IMR-90 (cell line): ENCODE measurements at regions not wholly inside any gene's neighbourhood (a gene's known extent, or its start where the extent isn't known, plus 50 kb on each side); places are given as distances from the start of the nearest gene placed in this dataset.
"Not testable (repeated sequence)": the region's sequence is repeated elsewhere in the genome, so short reads cannot be mapped to it uniquely, and the experiment has no call there.

ENCODE experiments used
- ATAC-seq: fragments of 200-7000 bp; cut with Tn5 transposase; 2 replicates; pipeline ENCODE4 v1.9.1; 2020; ENCODE audit warnings: low read depth, mild to moderate bottlenecking, moderate library complexity
- BruUV-seq: library from RNA; stranded (reverse); fragments of 400-500 nt; replicated peaks from 2 replicates; lab custom pipeline; 2021; lab: Mats Ljungman, UMichigan
- CTCF ChIA-PET: fragments of 300-600 bp; formaldehyde crosslinking; extraction: SDS; loops from one replicate; lab custom pipeline; 2021; ENCODE audit warnings: antibody characterized with exemption; lab: Yijun Ruan, JAX
- POLR2A ChIA-PET: fragments of 300-600 bp; sonication (Branson Sonifier 250); formaldehyde crosslinking; loops from one replicate; lab custom pipeline; 2022; ENCODE audit warnings: antibody characterized with exemption; ENCODE audit not compliant: unreplicated experiment; lab: Charles Lee
- DNase-seq: peaks from one replicate; pipeline ENCODE4 v3.0.0; 2013
- H2AFZ ChIP-seq: replicated peaks from 2 replicates; pipeline ENCODE3; 2013; ENCODE audit warnings: low read length, mild to moderate bottlenecking; ENCODE audit not compliant: poor library complexity
- H2AK5ac ChIP-seq: 2 replicates; pipeline ENCODE4 v1.6.1; 2013; ENCODE audit warnings: low read depth, low read length, inconsistent platforms
- H2AK9ac ChIP-seq: replicated peaks from 2 replicates; pipeline ENCODE3; 2013; ENCODE audit warnings: mild to moderate bottlenecking, low read depth, low read length, moderate library complexity; ENCODE audit not compliant: poor library complexity
- H2BK120ac ChIP-seq: 2 replicates; pipeline ENCODE4 v1.6.1; 2013; ENCODE audit warnings: low read depth, low read length, inconsistent platforms
- H2BK15ac ChIP-seq: 3 replicates; pipeline ENCODE4 v1.6.1; 2013; ENCODE audit warnings: low read depth, low read length, inconsistent platforms
- H2BK20ac ChIP-seq: 2 replicates; pipeline ENCODE4 v1.6.1; 2013; ENCODE audit warnings: low read depth, mild to moderate bottlenecking, inconsistent platforms, low read length, moderate library complexity
- H2BK5ac ChIP-seq: 2 replicates; pipeline ENCODE4 v1.6.1; 2013; ENCODE audit warnings: mild to moderate bottlenecking, low read depth, low read length, inconsistent platforms; ENCODE audit not compliant: poor library complexity, severe bottlenecking
- H3K14ac ChIP-seq: replicated peaks from 2 replicates; pipeline ENCODE4 v1.6.1; 2013; ENCODE audit warnings: low read depth, low read length, inconsistent platforms
- H3K18ac ChIP-seq: 2 replicates; pipeline ENCODE4 v1.6.1; 2013; ENCODE audit warnings: low read depth, low read length, control low read depth
- H3K23ac ChIP-seq: 2 replicates; pipeline ENCODE4 v1.6.1; 2013; ENCODE audit warnings: low read depth, low read length, inconsistent platforms
- H3K27ac ChIP-seq: 2 replicates; pipeline ENCODE4 v1.5.1; 2013; ENCODE audit warnings: mild to moderate bottlenecking, control low read depth, low read length; ENCODE audit not compliant: insufficient read depth
- H3K27me3 ChIP-seq: 2 replicates; pipeline ENCODE4 v1.6.1; 2013; ENCODE audit warnings: low read length; ENCODE audit not compliant: control insufficient read depth, insufficient read depth
- H3K36me3 ChIP-seq: 2 replicates; pipeline ENCODE4 v1.6.1; 2013; ENCODE audit warnings: low read length, mixed read lengths; ENCODE audit not compliant: control insufficient read depth, insufficient read depth
- H3K4ac ChIP-seq: 2 replicates; pipeline ENCODE4 v1.6.1; 2013; ENCODE audit warnings: low read depth, low read length, inconsistent platforms
- H3K4me1 ChIP-seq: 2 replicates; pipeline ENCODE4 v1.6.1; 2013; ENCODE audit warnings: low read length, mixed read lengths; ENCODE audit not compliant: control insufficient read depth, insufficient read depth
- H3K4me2 ChIP-seq: 2 replicates; pipeline ENCODE4 v1.6.1; 2013; ENCODE audit warnings: low read depth, mild to moderate bottlenecking, control low read depth, low read length, moderate library complexity
- H3K4me3 ChIP-seq: 2 replicates; pipeline ENCODE4 v1.5.1; 2013; ENCODE audit warnings: low read depth, mild to moderate bottlenecking, control low read depth, low read length, moderate library complexity; ENCODE audit not compliant: insufficient read depth
- H3K56ac ChIP-seq: 2 replicates; pipeline ENCODE4 v1.6.1; 2013; ENCODE audit warnings: low read length, inconsistent platforms; ENCODE audit not compliant: insufficient read depth; ENCODE audit errors: extremely low read depth
- H3K79me1 ChIP-seq, 2 experiments: 2 replicates each; pipeline ENCODE4 v1.6.1; 2013; ENCODE audit warnings: low read length in 2 of 2, inconsistent platforms in 1 of 2, low read depth in 1 of 2
- H3K9ac ChIP-seq: 2 replicates; pipeline ENCODE4 v1.6.1; 2013; ENCODE audit warnings: low read depth, low read length, control low read depth
- H3K9me1 ChIP-seq: 2 replicates; pipeline ENCODE4 v1.6.1; 2013; ENCODE audit warnings: low read length, inconsistent platforms; ENCODE audit not compliant: insufficient read depth
- H3K9me3 ChIP-seq: 2 replicates; pipeline ENCODE4 v1.6.1; 2013; ENCODE audit warnings: low read length; ENCODE audit not compliant: control insufficient read depth, insufficient read depth
- H4K20me1 ChIP-seq: 2 replicates; pipeline ENCODE4 v1.6.1; 2013; ENCODE audit warnings: low read length, inconsistent platforms; ENCODE audit not compliant: insufficient read depth
- H4K5ac ChIP-seq: 2 replicates; pipeline ENCODE4 v1.6.1; 2013; ENCODE audit warnings: mild to moderate bottlenecking, low read depth, low read length, control low read depth
- H4K8ac ChIP-seq, 2 experiments: 2 replicates each; pipeline ENCODE4 v1.6.1; 2013; ENCODE audit warnings: low read depth in 2 of 2, low read length in 2 of 2, control low read depth in 1 of 2, inconsistent platforms in 1 of 2
- H4K91ac ChIP-seq: 2 replicates; pipeline ENCODE4 v1.6.1; 2013; ENCODE audit warnings: low read depth, low read length, inconsistent platforms; ENCODE audit not compliant: insufficient read depth
- dilution Hi-C: fragments of 300-500 bp; cut with HindIII; formaldehyde crosslinking; loops from one replicate; pipeline ENCODE4 v1.14.3; 2018; ENCODE audit warnings: low sequenced_read_pairs; ENCODE audit not compliant: unreplicated experiment
- in situ Hi-C: fragments of 300-500 bp; cut with MboI; formaldehyde crosslinking; loops from 3 replicates; pipeline ENCODE4 v1.14.3; 2019; ENCODE audit warnings: low sequenced_read_pairs, inconsistent platforms, mixed read lengths
- intact Hi-C: fragments of 100-400 bp; cut with micrococcal nuclease; formaldehyde crosslinking; loops from 2 replicates; pipeline ENCODE4 v1.10.0; 2022

- in situ Hi-C loops, H3K9ac ChIP-seq, ATAC-seq, H3K9me1 ChIP-seq, H3K9me3 ChIP-seq, H2BK120ac ChIP-seq, H4K91ac ChIP-seq, H3K18ac ChIP-seq, H3K36me3 ChIP-seq, H3K4me2 ChIP-seq, H3K79me1 ChIP-seq, CTCF ChIA-PET, POLR2A ChIA-PET, H2BK5ac ChIP-seq, H3K27ac ChIP-seq, H3K27me3 ChIP-seq, H2AK9ac ChIP-seq, H2AK5ac ChIP-seq, H4K8ac ChIP-seq, H2BK20ac ChIP-seq, BruUV-seq, DNase-seq, H4K5ac ChIP-seq, H3K4ac ChIP-seq, H4K20me1 ChIP-seq, H2AFZ ChIP-seq, H3K4me3 ChIP-seq, H2BK15ac ChIP-seq, intact Hi-C loops, H3K4me1 ChIP-seq, H3K23ac ChIP-seq, H3K14ac ChIP-seq, H3K56ac ChIP-seq, dilution Hi-C loops: not testable (repeated sequence)
Observed at GRCh38 chr2:144758196-144758595, 238.3 kb upstream of the ZEB2 start.
